Bronchial epithelial cell (primary cell): ENCODE measurements at regions not wholly inside any gene's neighbourhood (a gene's known extent, or its start where the extent isn't known, plus 50 kb on each side); places are given as distances from the start of the nearest gene placed in this dataset.

Source experiments
- DNase-seq: peaks from one replicate; pipeline ENCODE4 v3.0.0-alpha.2; 2010; ENCODE audit warnings: low read depth
- FAIRE-seq: peaks from 2 replicates; lab custom pipeline; 2011; peaks lifted over from hg19 to GRCh38; lab: Jason Lieb, UNC
- H3K27me3 ChIP-seq: 2 replicates; pipeline ENCODE4 v1.5.1; 2011; ENCODE audit warnings: low read length; ENCODE audit not compliant: control insufficient read depth, insufficient read depth
- H3K36me3 ChIP-seq: 2 replicates; pipeline ENCODE4 v1.5.1; 2011; ENCODE audit warnings: low read length; ENCODE audit not compliant: control insufficient read depth, insufficient read depth
- H3K4me3 ChIP-seq: 2 replicates; pipeline ENCODE4 v1.5.1; 2011; ENCODE audit warnings: mild to moderate bottlenecking, low read depth, low read length, control low read depth
- TF ChIP-seq, protein P1 (sequence below): IDR thresholded peaks from 2 replicates; pipeline ENCODE4 v1.5.1; 2011; ENCODE audit warnings: mild to moderate bottlenecking, moderate library complexity, low read length, control low read depth, inconsistent platforms; ENCODE audit not compliant: insufficient read depth, severe bottlenecking

DNA sequence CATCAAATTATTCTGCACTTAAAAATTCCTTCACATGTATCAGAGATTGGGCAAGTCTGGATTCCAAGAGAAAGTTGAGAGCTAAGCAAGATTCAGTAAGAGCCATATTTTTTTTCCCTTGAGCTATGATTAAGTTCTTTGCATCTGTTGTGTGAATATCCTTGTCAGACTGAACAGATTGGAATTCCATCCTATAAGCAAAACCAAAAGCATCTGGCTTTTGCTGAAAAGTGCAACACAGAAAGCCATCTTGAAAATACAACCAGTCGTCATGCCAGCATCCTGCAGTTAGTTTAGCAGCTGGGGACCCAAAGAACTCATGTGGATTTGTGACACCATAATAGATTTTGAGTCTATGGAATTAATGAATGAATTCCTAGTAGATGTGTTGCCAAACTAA is 316.9 kb downstream of the MTRR start:
- Histone ChIP-seq H3K36me3 (no peaks in the 10 kb centered on the region), H3K4me3 (no peak overlapping the region), H3K27me3 (no peaks in the 10 kb centered on the region)
- TF ChIP-seq, protein P1, sequence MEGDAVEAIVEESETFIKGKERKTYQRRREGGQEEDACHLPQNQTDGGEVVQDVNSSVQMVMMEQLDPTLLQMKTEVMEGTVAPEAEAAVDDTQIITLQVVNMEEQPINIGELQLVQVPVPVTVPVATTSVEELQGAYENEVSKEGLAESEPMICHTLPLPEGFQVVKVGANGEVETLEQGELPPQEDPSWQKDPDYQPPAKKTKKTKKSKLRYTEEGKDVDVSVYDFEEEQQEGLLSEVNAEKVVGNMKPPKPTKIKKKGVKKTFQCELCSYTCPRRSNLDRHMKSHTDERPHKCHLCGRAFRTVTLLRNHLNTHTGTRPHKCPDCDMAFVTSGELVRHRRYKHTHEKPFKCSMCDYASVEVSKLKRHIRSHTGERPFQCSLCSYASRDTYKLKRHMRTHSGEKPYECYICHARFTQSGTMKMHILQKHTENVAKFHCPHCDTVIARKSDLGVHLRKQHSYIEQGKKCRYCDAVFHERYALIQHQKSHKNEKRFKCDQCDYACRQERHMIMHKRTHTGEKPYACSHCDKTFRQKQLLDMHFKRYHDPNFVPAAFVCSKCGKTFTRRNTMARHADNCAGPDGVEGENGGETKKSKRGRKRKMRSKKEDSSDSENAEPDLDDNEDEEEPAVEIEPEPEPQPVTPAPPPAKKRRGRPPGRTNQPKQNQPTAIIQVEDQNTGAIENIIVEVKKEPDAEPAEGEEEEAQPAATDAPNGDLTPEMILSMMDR = no peak
- FAIRE-seq (no peak), DNase-seq (no peak)

DNA sequence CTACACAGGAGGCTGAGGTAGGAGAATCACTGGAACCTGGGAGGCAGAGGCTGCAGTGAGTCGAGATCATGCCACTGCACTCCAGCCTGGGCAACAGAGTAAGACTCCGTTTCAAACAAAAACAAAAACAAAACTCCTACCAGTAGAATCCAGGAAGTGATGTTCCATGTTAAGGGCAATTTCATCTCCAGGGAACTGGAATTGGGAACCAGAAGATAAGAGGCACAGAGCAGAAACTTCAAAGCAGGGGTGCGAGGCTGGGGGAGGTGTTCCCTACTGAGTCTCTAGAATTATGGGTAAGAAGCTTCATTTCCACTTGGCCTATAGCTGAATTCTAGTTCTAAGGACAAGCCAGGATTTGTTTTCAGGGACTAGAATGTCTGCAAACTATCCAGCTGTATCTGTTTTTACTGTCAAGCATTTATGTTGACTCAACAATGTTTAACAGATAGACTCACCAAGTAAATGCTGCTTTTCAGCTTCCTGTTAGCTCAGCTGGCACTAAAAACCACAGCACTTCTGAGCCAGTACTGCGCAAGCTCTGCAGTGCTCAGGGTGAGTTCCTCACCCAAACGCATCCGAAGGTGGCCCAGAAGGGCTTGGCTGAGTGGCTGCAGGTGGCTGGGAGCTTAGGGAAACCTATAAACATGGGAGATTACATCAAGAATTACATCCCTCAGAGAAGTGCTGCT is 320.1 kb downstream of the MTRR start:
- TF ChIP-seq, protein P1 = no peak
- FAIRE-seq (peak; percentile 23), DNase-seq (peak; percentile 12)
- Histone ChIP-seq H3K27me3 (no peaks in the 10 kb centered on the region), H3K36me3 (no peaks in the 10 kb centered on the region), H3K4me3 (no peak overlapping the region)

DNA sequence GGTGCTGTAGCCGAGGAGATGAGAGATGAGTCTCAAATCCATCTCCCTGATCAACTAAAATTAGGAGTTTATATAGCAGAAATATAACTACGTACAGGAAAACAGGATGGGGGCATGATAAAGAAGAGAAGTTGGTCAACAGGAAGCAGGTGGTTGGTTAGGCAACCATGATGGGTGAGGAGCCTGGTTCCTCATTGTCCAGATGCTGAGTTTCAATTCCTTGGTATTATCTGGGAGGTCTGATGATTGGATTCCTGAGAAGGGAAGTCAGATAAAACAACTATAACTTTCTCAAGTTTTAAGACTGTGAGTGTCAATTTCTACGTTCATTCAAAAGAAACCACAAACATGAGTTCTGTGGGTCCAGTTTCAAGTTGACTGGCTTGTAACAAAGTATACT is 323.9 kb downstream of the MTRR start:
- Histone ChIP-seq H3K36me3 (no peaks in the 10 kb centered on the region), H3K27me3 (no peaks in the 10 kb centered on the region), H3K4me3 (no peak overlapping the region)
- no peak for DNase-seq
- FAIRE-seq = no peak
- TF ChIP-seq, protein P1 = no peak

DNA sequence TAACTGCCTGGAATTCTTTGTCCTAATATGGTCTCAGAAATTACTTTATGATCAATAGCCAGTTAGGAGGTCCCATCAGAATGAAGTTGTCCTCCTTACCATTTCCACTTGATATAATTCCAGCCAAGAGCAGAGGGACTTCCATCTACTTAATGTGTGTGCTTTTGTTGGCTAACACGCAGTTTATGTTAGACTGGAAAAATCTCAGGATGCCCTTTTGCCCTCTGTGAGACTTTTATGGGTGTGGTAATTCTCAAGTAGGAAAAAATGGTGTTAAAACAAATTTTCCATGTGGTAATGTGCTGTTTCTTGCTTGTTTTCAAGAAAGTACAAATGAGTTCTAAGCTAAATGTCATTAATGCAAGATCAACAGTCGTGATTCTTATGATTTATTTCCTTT is 327.1 kb downstream of the MTRR start:
- FAIRE-seq (no peak), DNase-seq (no peak)
- Histone ChIP-seq H3K27me3 (no peaks in the 10 kb centered on the region), H3K4me3 (no peak overlapping the region), H3K36me3 (no peaks in the 10 kb centered on the region)
- TF ChIP-seq, protein P1 = no peak

DNA sequence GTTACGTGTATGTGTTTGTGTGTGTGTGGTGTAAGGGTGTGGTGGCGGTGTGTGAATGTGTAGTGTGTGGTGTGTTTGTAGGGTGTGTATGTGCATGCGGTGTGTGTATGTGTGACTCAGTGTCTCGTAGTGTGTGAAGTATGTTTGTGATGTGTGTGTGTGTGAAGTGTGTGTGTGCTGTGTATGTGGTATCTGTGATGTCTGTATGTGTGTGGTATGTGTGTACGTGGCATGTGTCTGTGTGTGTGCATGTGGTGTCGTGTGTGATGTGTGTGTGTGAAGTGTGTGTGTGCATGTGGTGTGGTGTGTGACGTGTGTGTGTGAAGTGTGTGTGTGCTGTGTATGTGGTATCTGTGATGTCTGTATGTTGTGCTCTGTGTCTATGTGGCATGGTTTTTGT is 339.4 kb downstream of the MTRR start:
- Histone ChIP-seq H3K27me3 (no peaks in the 10 kb centered on the region), H3K4me3 (no peak overlapping the region), H3K36me3 (no peaks in the 10 kb centered on the region)
- TF ChIP-seq, protein P1 = no peak
- no peak for DNase-seq
- peak; percentile 100 for FAIRE-seq

DNA sequence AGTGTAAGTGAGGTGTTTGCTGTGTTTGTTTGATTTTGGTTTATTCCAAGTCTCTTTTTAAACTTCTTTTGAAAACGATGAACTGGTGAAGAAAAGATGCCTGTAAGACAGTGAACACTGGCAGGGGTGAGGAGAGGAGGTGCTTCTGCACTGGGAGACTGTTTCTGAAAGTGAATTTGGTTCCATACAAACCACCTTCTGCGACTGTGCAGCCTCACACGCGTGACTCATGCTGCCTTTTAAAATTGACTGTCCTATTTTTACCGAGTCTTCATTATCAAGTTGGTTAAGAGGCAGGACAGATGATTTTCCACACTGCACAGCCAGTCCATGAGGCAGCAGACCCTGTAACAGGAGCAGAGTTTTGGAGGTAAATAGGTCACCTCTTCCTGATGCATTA is 340.6 kb downstream of the MTRR start:
- Histone ChIP-seq H3K4me3 (no peak overlapping the region), H3K27me3 (no peaks in the 10 kb centered on the region), H3K36me3 (no peaks in the 10 kb centered on the region)
- DNase-seq (no peak), FAIRE-seq (no peak)
- TF ChIP-seq, protein P1 = no peak
